ENCODE measurements at regions not wholly inside any gene's neighbourhood (a gene's known extent, or its start where the extent isn't known, plus 50 kb on each side); places are given as distances from the start of the nearest gene placed in this dataset.

DNA sequence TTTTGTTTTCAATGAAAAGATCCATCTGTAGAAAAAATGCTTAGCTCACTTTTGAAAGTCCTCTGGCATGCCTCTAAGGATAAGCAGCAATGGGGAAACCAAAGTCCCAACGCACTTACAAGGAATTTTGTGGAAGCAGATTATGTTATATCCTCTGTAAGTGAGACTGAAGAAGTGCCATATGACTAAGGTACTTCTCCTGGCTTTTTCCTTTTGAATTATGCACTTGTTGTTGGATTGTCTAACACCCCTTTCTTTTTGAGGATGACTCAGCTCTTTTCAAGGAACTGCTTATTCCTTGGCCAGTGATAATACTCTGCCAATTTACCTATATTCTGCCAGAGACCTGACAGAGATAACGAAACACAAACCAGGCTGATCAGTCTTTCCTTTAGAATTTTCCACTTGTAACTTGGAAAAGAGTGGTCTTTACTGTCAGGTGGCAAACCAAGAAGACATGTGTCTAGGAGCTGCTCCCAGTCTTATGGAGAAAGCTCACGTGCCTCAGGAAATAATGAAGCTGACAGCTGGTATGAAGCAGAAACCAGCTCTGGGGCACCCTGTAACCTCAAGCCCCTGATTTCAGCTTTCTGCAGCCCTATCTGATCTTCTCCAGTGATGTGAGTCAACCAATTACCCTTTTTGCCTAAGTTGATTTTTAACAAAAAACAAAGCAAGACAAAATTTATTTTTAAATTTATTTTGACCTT lies 290.8 kb upstream of the FBXL7 start:
- Histone ChIP-seq H3K4me3 (no peak overlapping the region), H3K4me1 (peaks cover 0 to 11% (median 3%) of the 10 kb centered on the region in 4 donors), H3K27me3 (no peaks in the 10 kb centered on the region), H3K9me3 (peaks cover 0 to 3% (median 0%) of the 10 kb centered on the region in 4 donors), H3K36me3 (no peaks in the 10 kb centered on the region), H3K27ac (no peak overlapping the region)
- intact Hi-C loops (cut with DNase I), result no loop called here
- WGBS, 2 donors, result 63 to 67% methylated on average over 3 of the region's 3 CpGs
- DNase-seq, result no peak
- no peak for TF ChIP-seq POLR2A (IDR thresholded peaks at IDR 0.05)
- TF ChIP-seq, protein P1, sequence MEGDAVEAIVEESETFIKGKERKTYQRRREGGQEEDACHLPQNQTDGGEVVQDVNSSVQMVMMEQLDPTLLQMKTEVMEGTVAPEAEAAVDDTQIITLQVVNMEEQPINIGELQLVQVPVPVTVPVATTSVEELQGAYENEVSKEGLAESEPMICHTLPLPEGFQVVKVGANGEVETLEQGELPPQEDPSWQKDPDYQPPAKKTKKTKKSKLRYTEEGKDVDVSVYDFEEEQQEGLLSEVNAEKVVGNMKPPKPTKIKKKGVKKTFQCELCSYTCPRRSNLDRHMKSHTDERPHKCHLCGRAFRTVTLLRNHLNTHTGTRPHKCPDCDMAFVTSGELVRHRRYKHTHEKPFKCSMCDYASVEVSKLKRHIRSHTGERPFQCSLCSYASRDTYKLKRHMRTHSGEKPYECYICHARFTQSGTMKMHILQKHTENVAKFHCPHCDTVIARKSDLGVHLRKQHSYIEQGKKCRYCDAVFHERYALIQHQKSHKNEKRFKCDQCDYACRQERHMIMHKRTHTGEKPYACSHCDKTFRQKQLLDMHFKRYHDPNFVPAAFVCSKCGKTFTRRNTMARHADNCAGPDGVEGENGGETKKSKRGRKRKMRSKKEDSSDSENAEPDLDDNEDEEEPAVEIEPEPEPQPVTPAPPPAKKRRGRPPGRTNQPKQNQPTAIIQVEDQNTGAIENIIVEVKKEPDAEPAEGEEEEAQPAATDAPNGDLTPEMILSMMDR (IDR thresholded peaks at IDR 0.05), result no peak

DNA sequence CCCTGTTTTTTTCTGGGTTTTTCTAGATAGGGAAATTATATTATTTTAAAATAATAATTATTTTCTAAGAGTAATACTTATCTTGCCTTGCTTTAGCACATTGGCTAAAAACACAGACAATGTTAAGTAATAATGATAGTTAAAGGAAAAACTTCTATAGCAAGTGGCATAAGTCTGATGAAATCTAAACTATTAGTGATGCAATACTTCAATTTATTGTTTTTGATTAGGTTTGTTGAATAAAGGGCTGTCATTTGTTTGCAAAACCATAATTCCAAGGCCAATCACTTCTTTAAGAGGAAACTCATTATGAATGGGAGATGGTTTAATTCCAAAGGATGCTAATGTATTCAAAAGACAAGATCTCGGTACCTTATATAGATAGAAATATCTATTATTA lies 293.8 kb upstream of the FBXL7 start:
- H3K27me3 ChIP-seq, result no peaks in the 10 kb centered on the region
- no peaks in the 10 kb centered on the region for H3K36me3 ChIP-seq
- H3K4me3 ChIP-seq, result no peak overlapping the region
- H3K9me3 ChIP-seq, result no peaks in the 10 kb centered on the region
- TF ChIP-seq, protein P1 (IDR thresholded peaks at IDR 0.05), result no peak
- no peak for TF ChIP-seq POLR2AphosphoS5 (IDR thresholded peaks at IDR 0.05)
- H3K4me1 ChIP-seq, result peaks cover 0 to 11% (median 3%) of the 10 kb centered on the region in 4 donors
- no peak overlapping the region for H3K27ac ChIP-seq
- intact Hi-C loops (cut with DNase I), result no loop called here
- 92 to 98% methylated on average over 1 of the region's 1 CpG for WGBS, 2 donors
- DNase-seq, result no peak

DNA sequence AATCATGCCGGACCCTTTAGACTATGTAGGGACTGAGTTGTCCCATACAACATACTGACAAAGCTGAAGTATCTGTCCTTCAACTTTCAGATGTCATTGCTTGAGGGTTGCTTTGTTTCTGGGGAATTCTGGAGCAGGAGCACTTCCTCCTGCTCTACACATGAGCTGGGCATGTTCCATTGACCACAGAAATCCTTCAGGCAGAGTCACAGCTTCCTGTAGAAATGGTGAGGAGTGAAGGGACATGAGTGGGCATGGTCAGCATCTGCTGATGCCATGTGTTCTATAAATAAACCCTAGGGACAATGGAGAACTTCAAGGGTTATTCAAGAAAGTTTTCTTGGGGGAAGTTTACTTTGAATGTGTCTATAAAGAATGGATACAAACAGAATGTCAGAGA lies 296.6 kb upstream of the FBXL7 start:
- WGBS, 2 donors, result 96 to 98% methylated on average over 1 of the region's 1 CpG
- Histone ChIP-seq H3K36me3 (no peaks in the 10 kb centered on the region), H3K4me3 (no peak overlapping the region), H3K27me3 (no peaks in the 10 kb centered on the region), H3K9me3 (no peaks in the 10 kb centered on the region), H3K4me1 (peaks cover 0 to under 1% (median 0%) of the 10 kb centered on the region in 4 donors), H3K27ac (no peak overlapping the region)
- no peak for DNase-seq
- intact Hi-C loops (cut with DNase I), result no loop called here
- TF ChIP-seq POLR2AphosphoS5 (IDR thresholded peaks at IDR 0.05), result no peak
- TF ChIP-seq POLR2A (IDR thresholded peaks at IDR 0.05), result no peak
- TF ChIP-seq, protein P1 (IDR thresholded peaks at IDR 0.05), result no peak
- no peak for TF ChIP-seq EP300 (IDR thresholded peaks at IDR 0.05)

DNA sequence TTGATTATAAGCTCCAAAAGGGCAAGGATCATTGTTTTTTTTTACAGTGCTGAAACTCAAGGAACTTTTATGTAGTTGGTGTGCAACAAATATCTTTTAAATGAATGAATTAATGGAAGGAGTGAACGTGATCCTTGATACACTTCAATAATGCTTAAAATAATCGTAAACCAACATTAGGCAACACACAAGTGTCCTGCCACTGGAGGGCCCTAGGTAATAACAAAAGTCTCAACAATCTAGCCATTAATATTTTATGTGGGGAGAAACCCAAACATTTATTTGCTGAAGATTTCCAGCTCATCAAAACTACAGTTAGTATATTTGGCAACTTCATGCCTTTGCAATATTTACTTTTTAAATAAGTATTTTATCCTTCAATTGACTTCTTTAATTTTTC lies 309.0 kb upstream of the FBXL7 start:
- no peaks in the 10 kb centered on the region for H3K4me1 ChIP-seq
- DNase-seq, result no peak
- no peaks in the 10 kb centered on the region for H3K36me3 ChIP-seq
- TF ChIP-seq EP300 (IDR thresholded peaks at IDR 0.05) (no peak), POLR2A (IDR thresholded peaks at IDR 0.05) (no peak), POLR2AphosphoS5 (IDR thresholded peaks at IDR 0.05) (no peak)
- TF ChIP-seq, protein P1 (IDR thresholded peaks at IDR 0.05), result no peak
- H3K27me3 ChIP-seq, result no peaks in the 10 kb centered on the region
- 74 to 76% methylated on average over 2 of the region's 2 CpGs for WGBS, 2 donors
- no peaks in the 10 kb centered on the region for H3K9me3 ChIP-seq
- intact Hi-C loops (cut with DNase I), result no loop called here
- H3K4me3 ChIP-seq, result no peak overlapping the region
- H3K27ac ChIP-seq, result no peak overlapping the region

DNA sequence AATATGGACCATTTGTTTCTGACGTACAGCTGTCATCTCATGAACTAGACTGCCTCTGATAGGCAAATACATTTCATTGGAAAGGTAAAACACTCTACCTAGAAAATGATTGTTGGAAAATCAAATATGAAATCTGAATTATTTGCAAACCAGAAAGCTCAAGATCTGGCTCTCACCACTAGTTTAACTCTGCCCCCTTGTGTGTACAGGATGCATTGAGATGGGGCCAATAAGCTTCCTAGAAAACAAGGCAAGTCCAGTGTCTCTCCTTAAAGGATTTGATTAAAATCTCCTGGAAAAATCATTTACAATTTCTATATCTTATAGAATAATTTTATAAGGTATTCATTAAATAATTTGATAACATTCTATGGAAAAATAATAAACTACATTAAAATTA lies 311.9 kb upstream of the ANKH start:
- H3K27me3 ChIP-seq, result no peaks in the 10 kb centered on the region
- intact Hi-C loops (cut with DNase I), result no loop called here
- H3K27ac ChIP-seq, result no peak overlapping the region
- no peak overlapping the region for H3K4me3 ChIP-seq
- DNase-seq, result no peak
- no peaks in the 10 kb centered on the region for H3K9me3 ChIP-seq
- H3K4me1 ChIP-seq, result no peaks in the 10 kb centered on the region
- 43 to 87% methylated on average over 1 of the region's 1 CpG for WGBS, 2 donors
- H3K36me3 ChIP-seq, result no peaks in the 10 kb centered on the region
- TF ChIP-seq POLR2AphosphoS5 (IDR thresholded peaks at IDR 0.05), result no peak
- TF ChIP-seq EP300 (IDR thresholded peaks at IDR 0.05), result no peak
- TF ChIP-seq, protein P1 (IDR thresholded peaks at IDR 0.05), result no peak
- TF ChIP-seq POLR2A (IDR thresholded peaks at IDR 0.05), result no peak

Measured in sigmoid colon (tissue), 6 donors.